Ovary (tissue), 3 donors: ENCODE measurements at regions not wholly inside any gene's neighbourhood (a gene's known extent, or its start where the extent isn't known, plus 50 kb on each side); places are given as distances from the start of the nearest gene placed in this dataset.
"Not testable (repeated sequence)": the region's sequence is repeated elsewhere in the genome, so short reads cannot be mapped to it uniquely, and the experiment has no call there.

Experiments
- EP300 ChIP-seq: sonication (generic); formaldehyde crosslinking; IDR thresholded peaks from one replicate; pipeline ENCODE4 v1.6.1; 2017; ENCODE audit warnings: antibody characterized with exemption
- POLR2A ChIP-seq: fragments of 450-650 bp; IDR thresholded peaks from one replicate; pipeline ENCODE4 v1.6.1; 2017; ENCODE audit warnings: antibody characterized with exemption, mild to moderate bottlenecking, moderate library complexity
- TF ChIP-seq, protein P1 (sequence below), 3 donors: fragments of 450-650 bp in 2 of 3; fragments of 200-600 bp in 1 of 3; IDR thresholded peaks; one replicate each; pipeline versions ENCODE4 v1.5.1 to v1.8.0; 2016 to 2022; ENCODE audit warnings: antibody characterized with exemption in 3 of 3, mild to moderate bottlenecking in 1 of 3
- donor health status: DM: no; HTN: no; CAD: no.

DNA sequence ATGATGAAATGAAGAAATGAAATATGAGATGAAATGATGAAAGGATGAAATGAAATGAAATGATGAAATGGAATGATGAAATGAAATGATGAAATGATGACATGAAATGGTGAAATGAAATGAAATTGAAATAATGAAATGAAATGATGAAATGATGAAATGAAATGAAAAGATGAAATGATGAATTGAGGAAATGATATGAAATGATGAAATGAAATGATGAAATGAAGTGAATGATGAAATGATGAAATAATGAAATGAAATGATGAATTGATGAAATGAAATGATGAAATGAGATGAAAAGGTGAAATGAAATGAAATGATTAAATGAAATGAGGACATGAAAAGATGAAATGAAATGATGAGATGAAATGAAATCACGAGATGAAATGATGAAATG, 639.2 kb downstream of the GOLGA6L6 start:
- TF ChIP-seq, protein P1, sequence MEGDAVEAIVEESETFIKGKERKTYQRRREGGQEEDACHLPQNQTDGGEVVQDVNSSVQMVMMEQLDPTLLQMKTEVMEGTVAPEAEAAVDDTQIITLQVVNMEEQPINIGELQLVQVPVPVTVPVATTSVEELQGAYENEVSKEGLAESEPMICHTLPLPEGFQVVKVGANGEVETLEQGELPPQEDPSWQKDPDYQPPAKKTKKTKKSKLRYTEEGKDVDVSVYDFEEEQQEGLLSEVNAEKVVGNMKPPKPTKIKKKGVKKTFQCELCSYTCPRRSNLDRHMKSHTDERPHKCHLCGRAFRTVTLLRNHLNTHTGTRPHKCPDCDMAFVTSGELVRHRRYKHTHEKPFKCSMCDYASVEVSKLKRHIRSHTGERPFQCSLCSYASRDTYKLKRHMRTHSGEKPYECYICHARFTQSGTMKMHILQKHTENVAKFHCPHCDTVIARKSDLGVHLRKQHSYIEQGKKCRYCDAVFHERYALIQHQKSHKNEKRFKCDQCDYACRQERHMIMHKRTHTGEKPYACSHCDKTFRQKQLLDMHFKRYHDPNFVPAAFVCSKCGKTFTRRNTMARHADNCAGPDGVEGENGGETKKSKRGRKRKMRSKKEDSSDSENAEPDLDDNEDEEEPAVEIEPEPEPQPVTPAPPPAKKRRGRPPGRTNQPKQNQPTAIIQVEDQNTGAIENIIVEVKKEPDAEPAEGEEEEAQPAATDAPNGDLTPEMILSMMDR (IDR thresholded peaks at IDR 0.05) = not testable (repeated sequence)
- not testable (repeated sequence) for TF ChIP-seq EP300, POLR2A
